Left lung (tissue), 4 donors: ENCODE measurements at regions not wholly inside any gene's neighbourhood (a gene's known extent, or its start where the extent isn't known, plus 50 kb on each side); places are given as distances from the start of the nearest gene placed in this dataset.

Experiments
- ATAC-seq: fragments of 200-7000 bp; cut with Tn5 transposase; one replicate; pipeline ENCODE4 v1.9.1; 2020; ENCODE audit warnings: moderate library complexity
- DNase-seq, 4 donors: peaks; one replicate each; pipeline ENCODE4 v3.0.0-alpha.2; 2013 to 2020
- H3K27ac ChIP-seq, 2 donors: fragments of 200-600 bp; sonication (generic) in 1 of 2; one replicate each; pipeline versions ENCODE4 v1.5.0 to v1.8.0; 2020 to 2021
- H3K27me3 ChIP-seq, 2 donors: fragments of 200-600 bp; sonication (generic) in 1 of 2; one replicate each; pipeline versions ENCODE4 v1.5.0 to v1.8.0; 2020 to 2021
- H3K36me3 ChIP-seq, 2 donors: fragments of 200-600 bp; sonication (generic) in 1 of 2; one replicate each; pipeline versions ENCODE4 v1.5.0 to v1.8.0; 2020 to 2021
- H3K4me1 ChIP-seq, 2 donors: fragments of 200-600 bp; one replicate each; pipeline ENCODE4 v1.8.0; 2021
- H3K4me3 ChIP-seq, 2 donors: fragments of 200-600 bp; sonication (generic) in 1 of 2; one replicate each; pipeline versions ENCODE4 v1.5.0 to v1.8.0; 2020 to 2021; ENCODE audit warnings: mild to moderate bottlenecking in 1 of 2
- H3K9me3 ChIP-seq, 2 donors: fragments of 200-600 bp; sonication (generic) in 1 of 2; one replicate each; pipeline versions ENCODE4 v1.5.0 to v1.8.0; 2020 to 2021
- intact Hi-C, 2 donors: fragments of 100-400 bp; cut with DNase I; formaldehyde crosslinking; loops; one replicate each; pipeline versions ENCODE4 v1.11.2 to v1.14.2; 2022
- TF ChIP-seq, protein P1 (sequence below), 2 donors: fragments of 200-600 bp; sonication (generic) in 1 of 2; IDR thresholded peaks; one replicate each; pipeline versions ENCODE4 v1.5.0 to v1.8.0; 2021; ENCODE audit warnings: antibody characterized with exemption in 2 of 2
- donor health status: DM: no; HTN: yes; CAD: no.
- donor health status: DM: no; HTN: no; CAD: no.

DNA sequence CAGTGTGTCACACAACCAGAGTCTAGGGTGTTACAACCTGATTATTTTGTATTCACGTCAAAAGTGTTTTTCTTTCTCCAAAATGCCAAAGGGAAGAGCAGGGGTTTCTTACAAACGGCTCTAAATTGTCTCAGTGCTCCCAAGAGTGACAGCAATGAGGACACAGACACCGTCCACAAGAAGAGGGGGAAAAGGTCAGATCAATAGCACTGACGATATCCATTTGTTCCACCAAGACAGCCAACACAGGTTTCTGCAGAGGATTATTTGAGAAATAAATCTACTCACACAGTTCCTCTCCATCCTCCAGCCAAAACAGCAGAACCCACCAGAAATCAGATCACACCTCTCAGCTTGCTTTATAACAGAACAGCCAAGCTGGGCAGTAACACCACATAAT is 193.9 kb downstream of the SEC16B start:
- H3K27me3 ChIP-seq: no peaks in the 10 kb centered on the region
- no peaks in the 10 kb centered on the region for H3K4me1 ChIP-seq
- H3K27ac ChIP-seq: no peak overlapping the region
- intact Hi-C loops: no loop called here
- no peaks in the 10 kb centered on the region for H3K36me3 ChIP-seq
- TF ChIP-seq, protein P1, sequence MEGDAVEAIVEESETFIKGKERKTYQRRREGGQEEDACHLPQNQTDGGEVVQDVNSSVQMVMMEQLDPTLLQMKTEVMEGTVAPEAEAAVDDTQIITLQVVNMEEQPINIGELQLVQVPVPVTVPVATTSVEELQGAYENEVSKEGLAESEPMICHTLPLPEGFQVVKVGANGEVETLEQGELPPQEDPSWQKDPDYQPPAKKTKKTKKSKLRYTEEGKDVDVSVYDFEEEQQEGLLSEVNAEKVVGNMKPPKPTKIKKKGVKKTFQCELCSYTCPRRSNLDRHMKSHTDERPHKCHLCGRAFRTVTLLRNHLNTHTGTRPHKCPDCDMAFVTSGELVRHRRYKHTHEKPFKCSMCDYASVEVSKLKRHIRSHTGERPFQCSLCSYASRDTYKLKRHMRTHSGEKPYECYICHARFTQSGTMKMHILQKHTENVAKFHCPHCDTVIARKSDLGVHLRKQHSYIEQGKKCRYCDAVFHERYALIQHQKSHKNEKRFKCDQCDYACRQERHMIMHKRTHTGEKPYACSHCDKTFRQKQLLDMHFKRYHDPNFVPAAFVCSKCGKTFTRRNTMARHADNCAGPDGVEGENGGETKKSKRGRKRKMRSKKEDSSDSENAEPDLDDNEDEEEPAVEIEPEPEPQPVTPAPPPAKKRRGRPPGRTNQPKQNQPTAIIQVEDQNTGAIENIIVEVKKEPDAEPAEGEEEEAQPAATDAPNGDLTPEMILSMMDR (IDR thresholded peaks at IDR 0.05): no peak
- ATAC-seq: no peak
- no peak for DNase-seq
- H3K4me3 ChIP-seq: no peak overlapping the region
- peaks cover 0 to 26% of the 10 kb centered on the region in 2 donors for H3K9me3 ChIP-seq

DNA sequence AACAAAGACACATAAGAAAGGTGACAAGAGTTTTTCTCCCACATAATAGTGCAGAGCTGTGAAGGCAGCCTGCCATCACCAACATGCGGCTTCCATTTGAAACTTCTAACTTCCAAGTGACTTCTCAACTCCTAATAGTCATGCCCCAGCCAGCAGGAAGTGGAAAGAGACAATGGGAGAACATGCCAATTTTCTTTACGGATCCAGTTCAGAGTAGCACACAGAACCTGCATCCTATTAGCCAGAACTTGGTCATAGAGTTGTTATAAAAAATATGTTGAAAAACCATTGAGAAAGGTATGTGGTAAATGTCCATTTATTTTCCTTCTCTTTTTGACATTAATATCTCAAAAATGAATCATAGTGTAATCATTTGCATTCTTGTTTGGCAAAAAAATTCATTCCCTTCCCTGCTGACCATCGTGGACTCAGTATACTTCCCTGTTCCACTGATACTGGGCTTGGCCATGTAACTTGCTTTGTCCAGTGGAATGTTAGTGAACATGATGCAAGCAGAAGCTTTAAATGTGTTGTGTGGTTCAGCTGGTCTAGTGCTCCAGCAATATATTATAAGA is 197.4 kb downstream of the SEC16B start:
- TF ChIP-seq, protein P1 (IDR thresholded peaks at IDR 0.05): no peak
- no peaks in the 10 kb centered on the region for H3K36me3 ChIP-seq
- peaks cover 0 to 26% of the 10 kb centered on the region in 2 donors for H3K9me3 ChIP-seq
- intact Hi-C loops: no loop called here
- DNase-seq: no peak
- ATAC-seq: no peak
- H3K4me1 ChIP-seq: no peaks in the 10 kb centered on the region
- H3K27ac ChIP-seq: no peak overlapping the region
- no peak overlapping the region for H3K4me3 ChIP-seq
- no peaks in the 10 kb centered on the region for H3K27me3 ChIP-seq

DNA sequence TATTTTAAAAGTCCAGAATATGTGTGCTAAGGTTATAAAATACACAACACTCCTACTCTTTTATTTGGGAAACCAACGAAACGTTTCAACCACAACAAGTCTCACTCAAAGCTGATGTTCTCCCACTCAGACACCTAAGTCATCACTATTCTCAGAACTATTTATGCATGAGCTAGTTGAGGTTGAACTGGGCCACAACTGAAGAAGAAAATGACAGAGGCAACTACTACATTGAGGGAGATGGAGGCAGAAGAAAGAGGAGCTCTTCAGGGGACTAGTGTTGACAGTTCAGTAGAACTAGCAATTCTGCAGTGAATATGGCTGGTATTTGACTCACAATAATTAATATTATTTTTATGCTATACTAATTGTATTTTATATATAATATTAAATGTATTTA is 198.2 kb downstream of the SEC16B start:
- H3K9me3 ChIP-seq: peaks cover 0 to 26% of the 10 kb centered on the region in 2 donors
- intact Hi-C loops: no loop called here
- TF ChIP-seq, protein P1 (IDR thresholded peaks at IDR 0.05): no peak
- no peaks in the 10 kb centered on the region for H3K27me3 ChIP-seq
- H3K4me1 ChIP-seq: no peaks in the 10 kb centered on the region
- H3K4me3 ChIP-seq: no peak overlapping the region
- H3K27ac ChIP-seq: no peak overlapping the region
- ATAC-seq: no peak
- no peak for DNase-seq
- no peaks in the 10 kb centered on the region for H3K36me3 ChIP-seq

DNA sequence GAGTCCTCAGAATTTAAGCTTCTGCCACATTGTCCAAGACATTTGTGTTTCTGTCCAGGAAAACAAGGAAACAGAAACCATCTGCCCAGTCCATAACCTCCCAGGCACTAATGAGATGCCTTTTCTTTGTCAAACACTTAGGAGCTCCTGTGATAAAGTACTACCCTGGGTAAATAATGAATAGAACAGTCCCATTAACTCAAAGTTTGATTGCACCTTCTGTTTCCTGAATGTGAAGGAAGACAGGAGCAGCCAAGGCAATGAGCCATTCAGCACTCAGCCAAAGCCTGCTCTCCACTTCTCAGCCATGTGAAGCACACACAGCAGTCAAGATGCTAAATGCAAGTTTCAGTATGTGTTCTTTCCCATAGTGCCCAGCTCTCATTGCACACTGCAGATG is 199.8 kb downstream of the SEC16B start:
- DNase-seq (no peak), ATAC-seq (no peak)
- intact Hi-C loops: no loop called here
- TF ChIP-seq, protein P1 (IDR thresholded peaks at IDR 0.05): no peak
- Histone ChIP-seq H3K9me3 (peaks cover 0 to 23% of the 10 kb centered on the region in 2 donors), H3K27ac (no peak overlapping the region), H3K4me1 (no peaks in the 10 kb centered on the region), H3K4me3 (no peak overlapping the region), H3K36me3 (no peaks in the 10 kb centered on the region), H3K27me3 (no peaks in the 10 kb centered on the region)

DNA sequence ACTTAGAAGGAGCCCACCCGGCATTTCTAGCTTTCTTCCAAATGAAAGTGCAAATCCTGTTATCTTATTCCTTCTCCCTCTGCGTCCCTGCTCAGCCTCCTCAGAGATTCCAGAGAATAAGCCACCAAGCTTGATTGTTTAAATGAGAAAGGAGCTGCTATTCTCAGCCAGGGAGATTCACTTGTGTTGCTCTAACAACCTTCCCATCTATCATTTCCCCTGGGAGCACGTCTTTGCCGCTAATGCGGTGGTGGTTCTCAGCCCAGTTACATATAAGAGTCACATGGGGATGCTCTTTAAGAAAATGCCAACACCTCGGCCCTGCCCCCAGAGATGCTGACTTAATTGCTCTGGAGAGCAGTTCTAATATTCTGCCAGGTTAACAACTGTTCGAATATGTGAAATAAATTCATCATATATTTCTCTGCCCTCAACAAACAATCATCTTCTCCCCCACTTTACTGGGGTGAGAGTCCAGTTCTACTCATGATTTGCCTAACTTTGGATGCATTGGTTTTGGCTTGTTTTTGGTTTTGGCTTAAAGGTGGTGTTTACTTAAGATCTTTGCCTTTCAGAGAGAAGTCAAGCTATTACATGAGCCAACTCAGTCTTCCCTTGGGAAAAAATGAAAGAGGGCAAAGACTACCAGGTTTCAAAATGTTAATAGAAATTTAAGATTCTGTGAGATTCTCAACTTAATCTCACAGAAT is 213.9 kb downstream of the SEC16B start:
- intact Hi-C loops: no loop called here
- TF ChIP-seq, protein P1 (IDR thresholded peaks at IDR 0.05): no peak
- H3K36me3 ChIP-seq: no peaks in the 10 kb centered on the region
- no peaks in the 10 kb centered on the region for H3K27me3 ChIP-seq
- H3K27ac ChIP-seq: no peak overlapping the region
- no peak for ATAC-seq
- H3K4me3 ChIP-seq: no peak overlapping the region
- H3K4me1 ChIP-seq: no peaks in the 10 kb centered on the region
- no peak for DNase-seq
- H3K9me3 ChIP-seq: peaks cover 0 to 2% of the 10 kb centered on the region in 2 donors
